C4-2B (cell line): ENCODE measurements at regions not wholly inside any gene's neighbourhood (a gene's known extent, or its start where the extent isn't known, plus 50 kb on each side); places are given as distances from the start of the nearest gene placed in this dataset.
"Not testable (repeated sequence)": the region's sequence is repeated elsewhere in the genome, so short reads cannot be mapped to it uniquely, and the experiment has no call there.

Experiments
- H3K27ac ChIP-seq: fragments of 450-650 bp; 2 replicates; pipeline ENCODE4 v1.5.1; 2017
- CTCF ChIP-seq: fragments of 450-650 bp; conservative IDR thresholded peaks from 2 replicates; pipeline ENCODE4 v1.5.1; 2017; ENCODE audit warnings: mild to moderate bottlenecking
- ZFX ChIP-seq: fragments of 450-650 bp; IDR thresholded peaks from 2 replicates; pipeline ENCODE4 v1.6.1; 2017

GRCh38 chrX:4656419-4656818 lies 943.0 kb upstream of the PRKX start:
- TF ChIP-seq ZFX, result no peak
- no peak for TF ChIP-seq CTCF
- H3K27ac ChIP-seq, result no peak overlapping the region

GRCh38 chrX:4655743-4656142 lies 942.3 kb upstream of the PRKX start:
- TF ChIP-seq ZFX (no peak), CTCF (no peak)
- no peak overlapping the region for H3K27ac ChIP-seq

GRCh38 chrX:4642114-4642513 lies 928.7 kb upstream of the PRKX start:
- TF ChIP-seq CTCF, result no peak
- TF ChIP-seq ZFX, result no peak
- H3K27ac ChIP-seq, result no peak overlapping the region

- no peak for TF ChIP-seq ZFX
- H3K27ac ChIP-seq, result no peak overlapping the region
These were observed 924.6 kb upstream of the PRKX start for GRCh38 chrX:4638036-4638435.

- TF ChIP-seq ZFX, result no peak
- TF ChIP-seq CTCF, result no peak
- no peak overlapping the region for H3K27ac ChIP-seq
These were observed 914.0 kb upstream of the PRKX start for GRCh38 chrX:4627414-4627813.

GRCh38 chrX:4622486-4623167 lies 909.2 kb upstream of the PRKX start:
- no peak for TF ChIP-seq ZFX
- no peak for TF ChIP-seq CTCF
- no peak overlapping the region for H3K27ac ChIP-seq

- H3K27ac ChIP-seq, result not testable (repeated sequence)
These were observed 900.2 kb upstream of the PRKX start for GRCh38 chrX:4613651-4614050.

GRCh38 chrX:4588893-4589292 lies 875.4 kb upstream of the PRKX start:
- H3K27ac ChIP-seq, result no peak overlapping the region
- TF ChIP-seq ZFX (no peak), CTCF (no peak)
